HCT116 (cell line): ENCODE measurements at regions not wholly inside any gene's neighbourhood (a gene's known extent, or its start where the extent isn't known, plus 50 kb on each side); places are given as distances from the start of the nearest gene placed in this dataset.

Source experiments
- ATAC-seq: fragments of 200-7000 bp; cut with Tn5 transposase; 2 replicates; pipeline ENCODE4 v1.9.1; 2020; ENCODE audit warnings: mild to moderate bottlenecking, moderate library complexity
- BruUV-seq: library from RNA; stranded (reverse); fragments of 400-500 nt; replicated peaks from 2 replicates; lab custom pipeline; 2021; lab: Mats Ljungman, UMichigan
- CTCF ChIA-PET: fragments of 300-600 bp; sonication (Branson Sonifier 250); formaldehyde crosslinking; loops from one replicate; lab custom pipeline; 2021; ENCODE audit warnings: antibody characterized with exemption; lab: Charles Lee
- POLR2A ChIA-PET: fragments of 300-600, 350-600 bp; sonication (Branson Sonifier 250); formaldehyde crosslinking; loops from one replicate; lab custom pipeline; 2021; ENCODE audit warnings: antibody characterized with exemption; lab: Charles Lee
- RAD21 ChIA-PET, 2 experiments: fragments of 300-600 bp; sonication (Branson Sonifier 250); formaldehyde crosslinking; loops; one replicate each; lab custom pipeline; 2023; ENCODE audit warnings: low total read pairs in 2 of 2; ENCODE audit not compliant: uncharacterized antibody in 2 of 2, unreplicated experiment in 2 of 2, low non-redundant PET in 1 of 2; lab: Charles Lee
- DNase-seq: peaks from one replicate; pipeline ENCODE4 v3.0.0-alpha.2; 2010; ENCODE audit warnings: low read depth, low spot score
- H2AFZ ChIP-seq: fragments of 200-600 bp; shearing (Covaris generic), sonication (generic); 2 replicates; pipeline ENCODE4 v1.6.1; 2017; ENCODE audit warnings: low read depth, mixed run types, mixed read lengths, antibody characterized with exemption, low read length; ENCODE audit not compliant: poor library complexity, severe bottlenecking
- H3K27ac ChIP-seq: 2 replicates; pipeline ENCODE4 v1.5.1; 2012; ENCODE audit warnings: low read depth, low read length
- H3K27me3 ChIP-seq: fragments of 200-600 bp; sonication (generic); 2 replicates; pipeline ENCODE4 v1.6.1; 2016; ENCODE audit warnings: mixed run types, low read length, mixed read lengths; ENCODE audit not compliant: insufficient read depth
- H3K36me3 ChIP-seq, 2 experiments: fragments of 200-500 bp in 1 of 2; fragments of 200-600 bp in 1 of 2; sonication (Bioruptor generic) in 1 of 2; sonication (generic) in 1 of 2; 2 replicates each; pipeline versions ENCODE4 v1.5.1 to v1.6.1; 2014 to 2016; ENCODE audit warnings: low read length in 2 of 2, inconsistent platforms in 1 of 2, mixed read lengths in 1 of 2, mixed run types in 1 of 2; ENCODE audit not compliant: insufficient read depth in 2 of 2, control insufficient read depth in 1 of 2
- H3K4me1 ChIP-seq, 2 experiments: fragments of 200-600 bp in 1 of 2; sonication (generic) in 1 of 2; 2 replicates each; pipeline versions ENCODE4 v1.5.1 to v1.6.1; 2012 to 2017; ENCODE audit warnings: low read length in 2 of 2, inconsistent platforms in 1 of 2, mild to moderate bottlenecking in 1 of 2, mixed read lengths in 1 of 2, mixed run types in 1 of 2, moderate library complexity in 1 of 2; ENCODE audit not compliant: insufficient read depth in 2 of 2, control insufficient read depth in 1 of 2
- H3K4me2 ChIP-seq: fragments of 200-600 bp; sonication (generic); 2 replicates; pipeline ENCODE4 v1.6.1; 2017; ENCODE audit warnings: mixed run types, low read length, mixed read lengths
- H3K4me3 ChIP-seq, 2 experiments: fragments of 200-600 bp in 1 of 2; sonication (generic) in 1 of 2; replicated peaks in 1 of 2; 2 replicates each; pipeline ENCODE4 v1.5.1; 2011 to 2016; ENCODE audit warnings: low read length in 2 of 2, control low read depth in 1 of 2, low read depth in 1 of 2, mild to moderate bottlenecking in 1 of 2, mixed read lengths in 1 of 2, mixed run types in 1 of 2
- H3K79me2 ChIP-seq: fragments of 200-600 bp; sonication (generic); 2 replicates; pipeline ENCODE4 v1.6.1; 2017; ENCODE audit warnings: mild to moderate bottlenecking, mixed run types, low read length, moderate library complexity, mixed read lengths; ENCODE audit not compliant: insufficient read depth
- H3K9ac ChIP-seq: fragments of 200-600 bp; sonication (generic); 2 replicates; pipeline ENCODE4 v1.6.1; 2016; ENCODE audit warnings: low read length, mixed read lengths
- H3K9me2 ChIP-seq: fragments of 200-600 bp; sonication (generic), shearing (Covaris generic); 2 replicates; pipeline ENCODE4 v1.6.1; 2017; ENCODE audit warnings: mixed run types, mild to moderate bottlenecking, moderate library complexity; ENCODE audit not compliant: insufficient read depth
- H3K9me3 ChIP-seq, 2 experiments: fragments of 200-500 bp in 1 of 2; fragments of 200-600 bp in 1 of 2; sonication (Bioruptor generic) in 1 of 2; sonication (generic) in 1 of 2; 2 replicates each; pipeline ENCODE4 v1.6.1; 2014 to 2017; ENCODE audit warnings: low read length in 2 of 2, mixed read lengths in 2 of 2, inconsistent platforms in 1 of 2, low read depth in 1 of 2, mild to moderate bottlenecking in 1 of 2, mixed run types in 1 of 2, moderate library complexity in 1 of 2; ENCODE audit not compliant: control insufficient read depth in 1 of 2, insufficient read depth in 1 of 2
- H4K20me1 ChIP-seq: fragments of 200-600 bp; sonication (generic), shearing (Covaris generic); 2 replicates; pipeline ENCODE4 v1.6.1; 2017; ENCODE audit warnings: mixed run types, mild to moderate bottlenecking, moderate library complexity; ENCODE audit not compliant: insufficient read depth
- ATF3 ChIP-seq: IDR thresholded peaks from 2 replicates; pipeline ENCODE4 v1.6.1; 2012
- CEBPB ChIP-seq: IDR thresholded peaks from 2 replicates; pipeline ENCODE4 v1.6.1; 2012; ENCODE audit warnings: low read depth
- ELF1 ChIP-seq: IDR thresholded peaks from 2 replicates; pipeline ENCODE4 v1.6.1; 2012; ENCODE audit warnings: low read depth, borderline replicate concordance
- EZH2 ChIP-seq: fragments of 200-600 bp; sonication (generic); IDR thresholded peaks from 2 replicates; pipeline ENCODE4 v1.6.1; 2017; ENCODE audit warnings: antibody characterized with exemption, mixed run types
- POLR2A ChIP-seq: IDR thresholded peaks from 2 replicates; pipeline ENCODE4 v1.7.0; 2011; ENCODE audit warnings: borderline replicate concordance; ENCODE audit not compliant: insufficient read depth, insufficient read length; ENCODE audit errors: extremely low read depth
- POLR2AphosphoS5 ChIP-seq: IDR thresholded peaks from 2 replicates; pipeline ENCODE4 v1.6.1; 2011; ENCODE audit warnings: mild to moderate bottlenecking, low read depth, low read length, moderate library complexity
- RAD21 ChIP-seq: IDR thresholded peaks from 2 replicates; pipeline ENCODE4 v1.6.1; 2012; ENCODE audit warnings: low read depth, mild to moderate bottlenecking
- SP1 ChIP-seq: IDR thresholded peaks from 2 replicates; pipeline ENCODE4 v1.6.1; 2012; ENCODE audit warnings: low read depth
- SRF ChIP-seq: IDR thresholded peaks from 2 replicates; pipeline ENCODE4 v1.6.1; 2012; ENCODE audit warnings: low read depth
- YY1 ChIP-seq: IDR thresholded peaks from 2 replicates; pipeline ENCODE4 v1.6.1; 2011; ENCODE audit warnings: low read length, low read depth, moderate library complexity, mild to moderate bottlenecking; ENCODE audit not compliant: insufficient replicate concordance; ENCODE audit errors: extremely low read depth
- intact Hi-C: fragments of 100-400 bp; cut with micrococcal nuclease; formaldehyde crosslinking; loops from 2 replicates; pipeline ENCODE4 v1.10.0; 2022
- TF ChIP-seq, protein P1 (sequence below): IDR thresholded peaks from 2 replicates; pipeline ENCODE4 v1.6.1; 2012
- TF ChIP-seq, protein P2 (sequence below): IDR thresholded peaks from 2 replicates; pipeline ENCODE4 v1.6.1; 2011; ENCODE audit warnings: mild to moderate bottlenecking, low read length, moderate library complexity; ENCODE audit not compliant: insufficient replicate concordance; ENCODE audit errors: extremely low read depth
- TF ChIP-seq, protein P3 (sequence below), 3 experiments: fragments of 200-600 bp in 1 of 3; sonication (generic) in 1 of 3; IDR thresholded peaks in 2 of 3; conservative IDR thresholded peaks in 1 of 3; 2 replicates each; pipeline ENCODE4 v1.5.1; 2012 to 2017; ENCODE audit warnings: low read depth in 2 of 3, low read length in 2 of 3, antibody characterized with exemption in 1 of 3, borderline replicate concordance in 1 of 3, control low read depth in 1 of 3, mild to moderate bottlenecking in 1 of 3, mixed read lengths in 1 of 3, mixed run types in 1 of 3, moderate library complexity in 1 of 3; ENCODE audit not compliant: insufficient read depth in 1 of 3

- no peaks in the 10 kb centered on the region for H4K20me1 ChIP-seq
- no peaks in the 10 kb centered on the region for H3K4me1 ChIP-seq
- H3K36me3 ChIP-seq, result no peaks in the 10 kb centered on the region
- POLR2A ChIA-PET, result no interaction called here
- H3K4me3 ChIP-seq, result no peak overlapping the region
- ATAC-seq, result no peak
- TF ChIP-seq, protein P1, sequence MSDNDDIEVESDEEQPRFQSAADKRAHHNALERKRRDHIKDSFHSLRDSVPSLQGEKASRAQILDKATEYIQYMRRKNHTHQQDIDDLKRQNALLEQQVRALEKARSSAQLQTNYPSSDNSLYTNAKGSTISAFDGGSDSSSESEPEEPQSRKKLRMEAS, result no peak
- TF ChIP-seq, protein P2, sequence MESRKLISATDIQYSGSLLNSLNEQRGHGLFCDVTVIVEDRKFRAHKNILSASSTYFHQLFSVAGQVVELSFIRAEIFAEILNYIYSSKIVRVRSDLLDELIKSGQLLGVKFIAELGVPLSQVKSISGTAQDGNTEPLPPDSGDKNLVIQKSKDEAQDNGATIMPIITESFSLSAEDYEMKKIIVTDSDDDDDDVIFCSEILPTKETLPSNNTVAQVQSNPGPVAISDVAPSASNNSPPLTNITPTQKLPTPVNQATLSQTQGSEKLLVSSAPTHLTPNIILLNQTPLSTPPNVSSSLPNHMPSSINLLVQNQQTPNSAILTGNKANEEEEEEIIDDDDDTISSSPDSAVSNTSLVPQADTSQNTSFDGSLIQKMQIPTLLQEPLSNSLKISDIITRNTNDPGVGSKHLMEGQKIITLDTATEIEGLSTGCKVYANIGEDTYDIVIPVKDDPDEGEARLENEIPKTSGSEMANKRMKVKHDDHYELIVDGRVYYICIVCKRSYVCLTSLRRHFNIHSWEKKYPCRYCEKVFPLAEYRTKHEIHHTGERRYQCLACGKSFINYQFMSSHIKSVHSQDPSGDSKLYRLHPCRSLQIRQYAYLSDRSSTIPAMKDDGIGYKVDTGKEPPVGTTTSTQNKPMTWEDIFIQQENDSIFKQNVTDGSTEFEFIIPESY, result no peak
- no peak for TF ChIP-seq ELF1
- TF ChIP-seq CEBPB, result no peak
- no peak for TF ChIP-seq POLR2AphosphoS5
- TF ChIP-seq EZH2, result no peak
- no peak for TF ChIP-seq SP1
- TF ChIP-seq YY1, result no peak
- TF ChIP-seq, protein P3, sequence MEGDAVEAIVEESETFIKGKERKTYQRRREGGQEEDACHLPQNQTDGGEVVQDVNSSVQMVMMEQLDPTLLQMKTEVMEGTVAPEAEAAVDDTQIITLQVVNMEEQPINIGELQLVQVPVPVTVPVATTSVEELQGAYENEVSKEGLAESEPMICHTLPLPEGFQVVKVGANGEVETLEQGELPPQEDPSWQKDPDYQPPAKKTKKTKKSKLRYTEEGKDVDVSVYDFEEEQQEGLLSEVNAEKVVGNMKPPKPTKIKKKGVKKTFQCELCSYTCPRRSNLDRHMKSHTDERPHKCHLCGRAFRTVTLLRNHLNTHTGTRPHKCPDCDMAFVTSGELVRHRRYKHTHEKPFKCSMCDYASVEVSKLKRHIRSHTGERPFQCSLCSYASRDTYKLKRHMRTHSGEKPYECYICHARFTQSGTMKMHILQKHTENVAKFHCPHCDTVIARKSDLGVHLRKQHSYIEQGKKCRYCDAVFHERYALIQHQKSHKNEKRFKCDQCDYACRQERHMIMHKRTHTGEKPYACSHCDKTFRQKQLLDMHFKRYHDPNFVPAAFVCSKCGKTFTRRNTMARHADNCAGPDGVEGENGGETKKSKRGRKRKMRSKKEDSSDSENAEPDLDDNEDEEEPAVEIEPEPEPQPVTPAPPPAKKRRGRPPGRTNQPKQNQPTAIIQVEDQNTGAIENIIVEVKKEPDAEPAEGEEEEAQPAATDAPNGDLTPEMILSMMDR (IDR thresholded peaks at IDR 0.05 in 2 of 3, conservative IDR thresholded peaks at IDR 0.05 in 1 of 3; ENCODE audit: borderline replicate concordance in 1 of 3, insufficient read depth in 1 of 3, low read depth in 2 of 3, low read length in 2 of 3), result no peak
- TF ChIP-seq ATF3, result no peak
- no peak for TF ChIP-seq POLR2A
- no peak for TF ChIP-seq RAD21
- TF ChIP-seq SRF, result no peak
- TF ChIP-seq, all 23 proteins: peak for 0
- Histone ChIP-seq H3K4me2 (no peak overlapping the region), H3K9me3 (no peaks in the 10 kb centered on the region), H3K79me2 (no peaks in the 10 kb centered on the region), H3K9ac (no peak overlapping the region), H2AFZ (peak overlapping the region; percentile 54), H3K27me3 (no peaks in the 10 kb centered on the region), H3K27ac (no peak overlapping the region), H3K9me2 (no peaks in the 10 kb centered on the region)
- no TSS peak for BruUV-seq
- intact Hi-C loops, result no loop called here
- ChIA-PET RAD21 (no interaction called here), CTCF (no interaction called here)
- DNase-seq, result no peak
Measured at GRCh38 chr4:131595140-131595539, 1554.0 kb upstream of the PCDH10 start.
